PFSK-1 (cell line): ENCODE measurements at regions not wholly inside any gene's neighbourhood (a gene's known extent, or its start where the extent isn't known, plus 50 kb on each side); places are given as distances from the start of the nearest gene placed in this dataset.

Experiments used
- FOXP2 ChIP-seq: optimal IDR thresholded peaks from 2 replicates; pipeline ENCODE3; 2011; ENCODE audit warnings: borderline replicate concordance, control low read depth, inconsistent platforms; ENCODE audit not compliant: insufficient read depth; ENCODE audit errors: extremely low read length, extremely low read depth
- POLR2AphosphoS5 ChIP-seq: IDR thresholded peaks from 2 replicates; pipeline ENCODE4 v1.6.1; 2012; ENCODE audit warnings: low read depth, mild to moderate bottlenecking, control low read depth, low read length, moderate library complexity
- REST ChIP-seq, 2 experiments: IDR thresholded peaks; 2 replicates each; pipeline versions ENCODE4 v1.6.1 to v1.8.0; 2011 to 2012; ENCODE audit warnings: low read depth in 2 of 2, low read length in 2 of 2, control low read depth in 1 of 2, inconsistent platforms in 1 of 2, mild to moderate bottlenecking in 1 of 2, moderate library complexity in 1 of 2; ENCODE audit not compliant: insufficient read depth in 1 of 2
- SIN3A ChIP-seq: IDR thresholded peaks from 2 replicates; pipeline ENCODE4 v1.6.1; 2012; ENCODE audit warnings: mild to moderate bottlenecking, low read length, moderate library complexity, borderline replicate concordance; ENCODE audit not compliant: insufficient read depth
- TAF1 ChIP-seq: IDR thresholded peaks from 2 replicates; pipeline ENCODE4 v1.6.1; 2012; ENCODE audit warnings: low read length, control low read depth, borderline replicate concordance; ENCODE audit not compliant: insufficient read depth

- TF ChIP-seq POLR2AphosphoS5 (no peak), REST (IDR thresholded peaks at IDR 0.05; ENCODE audit: insufficient read depth in 1 of 2, low read depth in 2 of 2, low read length in 2 of 2) (no peak), FOXP2 (no peak), SIN3A (no peak), TAF1 (no peak)
Measured at GRCh38 chr7:156376317-156376716, 264.3 kb upstream of the RNF32 start.

- TF ChIP-seq FOXP2 = no peak
- TF ChIP-seq SIN3A = no peak
Measured at GRCh38 chr7:156374335-156374734, 266.2 kb upstream of the RNF32 start.

DNA sequence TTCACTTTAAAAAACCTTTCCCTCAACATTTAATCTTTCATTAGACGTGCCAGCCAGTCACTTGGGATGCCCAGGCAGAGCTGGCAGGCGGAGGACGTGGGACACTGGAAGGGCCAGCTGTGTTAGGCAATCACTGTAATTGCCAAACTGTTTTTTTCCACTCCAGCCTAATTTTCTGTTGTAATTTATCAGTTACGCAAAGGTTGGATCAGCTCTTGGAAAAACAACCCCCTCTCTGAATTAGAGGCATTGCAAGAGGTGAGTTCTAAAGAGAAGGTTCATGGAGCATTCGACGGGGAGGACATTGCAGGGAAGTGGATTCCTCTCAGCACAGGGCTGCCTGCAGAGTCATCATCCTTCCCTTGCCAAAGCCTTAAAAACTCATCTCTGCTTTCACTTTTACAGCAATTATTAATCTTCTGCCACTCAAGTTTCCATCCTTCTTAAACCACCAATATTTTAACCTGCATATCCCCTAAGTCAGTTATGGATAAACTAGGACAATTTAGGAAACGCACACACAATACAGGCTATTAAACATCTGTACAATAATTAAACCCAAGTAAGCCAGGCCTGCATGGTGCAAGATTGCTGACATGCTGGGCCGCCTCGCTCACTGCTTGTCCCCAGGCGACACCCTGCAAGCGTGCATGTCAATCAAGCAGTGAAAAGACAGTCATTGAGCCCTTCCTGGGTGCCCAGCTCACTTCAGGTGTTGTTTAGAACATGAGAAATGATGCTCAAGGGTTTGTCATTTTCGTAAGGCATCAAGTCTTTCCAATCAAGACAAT, 272.3 kb upstream of the RNF32 start:
- TF ChIP-seq POLR2AphosphoS5 (no peak), SIN3A (no peak), TAF1 (no peak), REST (IDR thresholded peaks at IDR 0.05; ENCODE audit: insufficient read depth in 1 of 2, low read depth in 2 of 2, low read length in 2 of 2) (no peak), FOXP2 (no peak)

GRCh38 chr7:156363751-156364150, 276.8 kb upstream of the RNF32 start:
- TF ChIP-seq REST (IDR thresholded peaks at IDR 0.05; ENCODE audit: insufficient read depth in 1 of 2, low read depth in 2 of 2, low read length in 2 of 2) = no peak
- TF ChIP-seq FOXP2 = no peak
- TF ChIP-seq POLR2AphosphoS5 = no peak
- no peak for TF ChIP-seq TAF1
- TF ChIP-seq SIN3A = no peak

DNA sequence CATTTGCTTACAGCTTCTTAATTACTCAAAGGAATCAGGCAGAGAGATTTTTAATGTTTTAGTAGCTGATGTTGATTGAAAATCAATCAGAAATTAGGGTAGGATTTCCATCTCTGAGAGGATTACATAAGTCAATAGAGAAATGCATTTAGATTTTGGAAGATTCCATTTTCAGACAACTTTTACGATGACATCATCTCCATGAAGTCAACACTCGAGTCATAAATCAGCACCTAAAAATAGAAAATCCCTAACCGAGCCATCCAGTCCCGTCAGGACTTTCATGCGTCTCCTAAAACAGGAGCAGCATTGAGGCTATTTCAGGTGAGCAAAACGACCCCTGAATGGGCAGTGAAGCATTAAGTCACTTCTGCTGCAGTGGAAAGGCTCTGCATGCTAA, 279.7 kb upstream of the RNF32 start:
- no peak for TF ChIP-seq TAF1
- TF ChIP-seq POLR2AphosphoS5 = no peak
- no peak for TF ChIP-seq FOXP2
- TF ChIP-seq SIN3A = no peak
- TF ChIP-seq REST (IDR thresholded peaks at IDR 0.05; ENCODE audit: insufficient read depth in 1 of 2, low read depth in 2 of 2, low read length in 2 of 2) = no peak
